ENCODE measurements at regions not wholly inside any gene's neighbourhood (a gene's known extent, or its start where the extent isn't known, plus 50 kb on each side); places are given as distances from the start of the nearest gene placed in this dataset.

DNA sequence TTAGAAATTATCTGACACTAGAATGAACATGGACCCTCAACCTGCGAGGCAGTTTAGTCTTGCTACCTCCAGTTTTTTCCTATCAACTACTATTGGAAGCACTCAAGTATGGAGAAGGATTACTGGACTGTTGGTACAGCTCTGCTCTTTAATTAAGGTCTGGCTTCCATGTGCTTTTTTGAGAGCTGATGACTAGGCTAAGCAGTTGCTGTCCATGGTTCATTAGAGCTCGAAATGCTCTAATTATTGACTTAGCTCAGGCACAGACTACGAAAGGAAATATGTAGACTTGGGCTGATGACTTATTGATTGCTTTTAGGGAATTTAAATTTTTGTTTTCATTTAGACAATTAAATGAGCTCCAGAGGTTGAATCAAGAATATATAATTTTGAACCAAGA, 1281.6 kb downstream of the HACE1 start:
- no peak for TF ChIP-seq EP300 (IDR thresholded peaks at IDR 0.05)
- TF ChIP-seq, protein P1, sequence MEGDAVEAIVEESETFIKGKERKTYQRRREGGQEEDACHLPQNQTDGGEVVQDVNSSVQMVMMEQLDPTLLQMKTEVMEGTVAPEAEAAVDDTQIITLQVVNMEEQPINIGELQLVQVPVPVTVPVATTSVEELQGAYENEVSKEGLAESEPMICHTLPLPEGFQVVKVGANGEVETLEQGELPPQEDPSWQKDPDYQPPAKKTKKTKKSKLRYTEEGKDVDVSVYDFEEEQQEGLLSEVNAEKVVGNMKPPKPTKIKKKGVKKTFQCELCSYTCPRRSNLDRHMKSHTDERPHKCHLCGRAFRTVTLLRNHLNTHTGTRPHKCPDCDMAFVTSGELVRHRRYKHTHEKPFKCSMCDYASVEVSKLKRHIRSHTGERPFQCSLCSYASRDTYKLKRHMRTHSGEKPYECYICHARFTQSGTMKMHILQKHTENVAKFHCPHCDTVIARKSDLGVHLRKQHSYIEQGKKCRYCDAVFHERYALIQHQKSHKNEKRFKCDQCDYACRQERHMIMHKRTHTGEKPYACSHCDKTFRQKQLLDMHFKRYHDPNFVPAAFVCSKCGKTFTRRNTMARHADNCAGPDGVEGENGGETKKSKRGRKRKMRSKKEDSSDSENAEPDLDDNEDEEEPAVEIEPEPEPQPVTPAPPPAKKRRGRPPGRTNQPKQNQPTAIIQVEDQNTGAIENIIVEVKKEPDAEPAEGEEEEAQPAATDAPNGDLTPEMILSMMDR (IDR thresholded peaks at IDR 0.05): no peak
